ENCODE measurements at regions not wholly inside any gene's neighbourhood (a gene's known extent, or its start where the extent isn't known, plus 50 kb on each side); places are given as distances from the start of the nearest gene placed in this dataset.

- TF ChIP-seq POLR2AphosphoS5 (IDR thresholded peaks at IDR 0.05) (no peak), CTCF (IDR thresholded peaks at IDR 0.05) (no peak)
These were observed 62.9 kb downstream of the GOLGA8B start for GRCh38 chr15:34520566-34520965.
